Mesenchymal stem cell (in vitro differentiated cells and primary cell): ENCODE measurements at regions not wholly inside any gene's neighbourhood (a gene's known extent, or its start where the extent isn't known, plus 50 kb on each side); places are given as distances from the start of the nearest gene placed in this dataset.
A peak's percentile ranks its signal among the peaks of the same experiment; 100 is the strongest.

Experiments
- DNase-seq: peaks from one replicate; pipeline ENCODE4 v3.0.0-alpha.2; 2013
- H2AFZ ChIP-seq: one replicate; pipeline ENCODE4 v1.6.1; 2013; ENCODE audit warnings: low read depth, mild to moderate bottlenecking, control low read depth, inconsistent platforms, low read length, moderate library complexity
- H2AK5ac ChIP-seq: 2 replicates; pipeline ENCODE4 v1.6.1; 2013; ENCODE audit warnings: low read length, moderate library complexity, mild to moderate bottlenecking, inconsistent platforms; ENCODE audit not compliant: severe bottlenecking
- H2BK120ac ChIP-seq: one replicate; pipeline ENCODE4 v1.6.1; 2013; ENCODE audit warnings: low read depth, mild to moderate bottlenecking, inconsistent platforms, low read length, moderate library complexity
- H2BK12ac ChIP-seq, 2 experiments: one replicate each; pipeline ENCODE4 v1.6.1; 2013; ENCODE audit warnings: inconsistent platforms in 2 of 2, low read length in 2 of 2, mild to moderate bottlenecking in 2 of 2, moderate library complexity in 2 of 2, control low read depth in 1 of 2
- H2BK15ac ChIP-seq: one replicate; pipeline ENCODE4 v1.6.1; 2013; ENCODE audit warnings: mild to moderate bottlenecking, low read depth, inconsistent platforms; ENCODE audit not compliant: poor library complexity, severe bottlenecking
- H2BK5ac ChIP-seq: 2 replicates; pipeline ENCODE4 v1.6.1; 2013; ENCODE audit warnings: low read depth, mild to moderate bottlenecking, low read length, control low read depth, inconsistent platforms; ENCODE audit not compliant: poor library complexity, severe bottlenecking
- H3K14ac ChIP-seq, 2 experiments: one replicate each; pipeline ENCODE4 v1.6.1; 2013; ENCODE audit warnings: inconsistent platforms in 2 of 2, low read length in 2 of 2, control low read depth in 1 of 2, mild to moderate bottlenecking in 1 of 2, moderate library complexity in 1 of 2
- H3K18ac ChIP-seq, 2 experiments: one replicate each; pipeline ENCODE4 v1.6.1; 2013; ENCODE audit warnings: inconsistent platforms in 2 of 2, low read length in 2 of 2, control low read depth in 1 of 2, low read depth in 1 of 2, mild to moderate bottlenecking in 1 of 2
- H3K23ac ChIP-seq, 2 experiments: one replicate each; pipeline ENCODE4 v1.6.1; 2013; ENCODE audit warnings: inconsistent platforms in 2 of 2, low read length in 2 of 2, mild to moderate bottlenecking in 2 of 2, moderate library complexity in 2 of 2, control low read depth in 1 of 2
- H3K27ac ChIP-seq: 2 replicates; pipeline ENCODE4 v1.5.1; 2013; ENCODE audit warnings: mild to moderate bottlenecking, moderate library complexity, low read length, control low read depth, inconsistent platforms; ENCODE audit not compliant: poor library complexity, severe bottlenecking
- H3K27me3 ChIP-seq, 2 experiments: 2 replicates each; pipeline versions ENCODE4 v1.6.1 to v1.7.0; 2013; ENCODE audit warnings: low read length in 2 of 2, mild to moderate bottlenecking in 2 of 2, moderate library complexity in 2 of 2, control low read depth in 1 of 2, inconsistent platforms in 1 of 2; ENCODE audit not compliant: control insufficient read depth in 1 of 2, insufficient read depth in 1 of 2
- H3K36me3 ChIP-seq, 2 experiments: 2 replicates each; pipeline versions ENCODE4 v1.6.1 to v1.7.0; 2013; ENCODE audit warnings: low read length in 2 of 2, control low read depth in 1 of 2, inconsistent platforms in 1 of 2, low read depth in 1 of 2, mild to moderate bottlenecking in 1 of 2; ENCODE audit not compliant: insufficient read depth in 2 of 2, control insufficient read depth in 1 of 2
- H3K4ac ChIP-seq, 2 experiments: one replicate each; pipeline ENCODE4 v1.6.1; 2013; ENCODE audit warnings: inconsistent platforms in 2 of 2, low read length in 2 of 2, mild to moderate bottlenecking in 2 of 2, moderate library complexity in 2 of 2, control low read depth in 1 of 2, low read depth in 1 of 2
- H3K4me1 ChIP-seq: 2 replicates; pipeline ENCODE4 v1.6.1; 2013; ENCODE audit warnings: low read depth, low read length, control low read depth; ENCODE audit not compliant: control insufficient read depth, insufficient read depth
- H3K4me2 ChIP-seq: 2 replicates; pipeline ENCODE4 v1.6.1; 2013; ENCODE audit warnings: low read length, mild to moderate bottlenecking, inconsistent platforms; ENCODE audit not compliant: poor library complexity, severe bottlenecking
- H3K4me3 ChIP-seq, 2 experiments: 2 replicates each; pipeline versions ENCODE4 v1.5.1 to v1.7.0; 2013; ENCODE audit warnings: low read length in 2 of 2, mild to moderate bottlenecking in 2 of 2, control low read depth in 1 of 2, low read depth in 1 of 2; ENCODE audit not compliant: insufficient read depth in 1 of 2
- H3K79me1 ChIP-seq: replicated peaks from 2 replicates; pipeline ENCODE4 v1.6.1; 2013; ENCODE audit warnings: mild to moderate bottlenecking, control low read depth, low read length, inconsistent platforms; ENCODE audit not compliant: poor library complexity, severe bottlenecking
- H3K9ac ChIP-seq: 2 replicates; pipeline ENCODE4 v1.7.0; 2013; ENCODE audit warnings: mild to moderate bottlenecking, low read length, moderate library complexity
- H3K9me3 ChIP-seq: 2 replicates; pipeline ENCODE4 v1.7.0; 2013; ENCODE audit warnings: mild to moderate bottlenecking, low read length; ENCODE audit not compliant: control insufficient read depth
- H4K8ac ChIP-seq: one replicate; pipeline ENCODE4 v1.6.1; 2013; ENCODE audit warnings: inconsistent platforms, mild to moderate bottlenecking, low read length, moderate library complexity
- H4K91ac ChIP-seq: one replicate; pipeline ENCODE4 v1.6.1; 2013; ENCODE audit warnings: mild to moderate bottlenecking, low read length, inconsistent platforms
- WGBS: methylation state at CpG from one replicate; pipeline ENCODE4 v1.1.7; 2013; ENCODE audit warnings: mixed read lengths; 5-methylcytosine and 5-hydroxymethylcytosine counted together

- peak overlapping the region; percentile 39 for H2AFZ ChIP-seq
- DNase-seq: no peak
- no peak overlapping the region for H4K8ac ChIP-seq
- no peak overlapping the region for H2BK5ac ChIP-seq
- no peak overlapping the region for H2AK5ac ChIP-seq
- no peak overlapping the region for H3K23ac ChIP-seq
- H3K36me3 ChIP-seq: no peaks in the 10 kb centered on the region
- H3K79me1 ChIP-seq: no peaks in the 10 kb centered on the region
- no peak overlapping the region for H2BK15ac ChIP-seq
- no peaks in the 10 kb centered on the region for H3K27me3 ChIP-seq
- H3K27ac ChIP-seq: no peak overlapping the region
- no peak overlapping the region for H4K91ac ChIP-seq
- no peak overlapping the region for H2BK12ac ChIP-seq
- WGBS: 95% methylated on average over 6 of the region's 6 CpGs
- H3K9me3 ChIP-seq: no peaks in the 10 kb centered on the region
- H3K4me2 ChIP-seq: no peak overlapping the region
- no peak overlapping the region for H2BK120ac ChIP-seq
- H3K18ac ChIP-seq: no peak overlapping the region
- H3K4me3 ChIP-seq: no peak overlapping the region
- no peak overlapping the region for H3K4ac ChIP-seq
- no peaks in the 10 kb centered on the region for H3K4me1 ChIP-seq
- H3K14ac ChIP-seq: no peak overlapping the region
- no peak overlapping the region for H3K9ac ChIP-seq
These were observed 621.2 kb downstream of the METTL15 start for GRCh38 chr11:28729339-28729738.

GRCh38 chr11:28728666-28729065 is 620.5 kb downstream of the METTL15 start:
- H3K9me3 ChIP-seq: no peaks in the 10 kb centered on the region
- H3K14ac ChIP-seq: no peak overlapping the region
- no peak overlapping the region for H4K91ac ChIP-seq
- H3K4ac ChIP-seq: no peak overlapping the region
- no peak overlapping the region for H2BK12ac ChIP-seq
- no peaks in the 10 kb centered on the region for H3K4me1 ChIP-seq
- no peak overlapping the region for H3K4me3 ChIP-seq
- H3K27ac ChIP-seq: no peak overlapping the region
- no peaks in the 10 kb centered on the region for H3K27me3 ChIP-seq
- no CpG with 5 or more reads among the region's 1 CpG for WGBS
- no peaks in the 10 kb centered on the region for H3K36me3 ChIP-seq
- no peak overlapping the region for H3K23ac ChIP-seq
- H3K18ac ChIP-seq: no peak overlapping the region
- no peak overlapping the region for H2BK5ac ChIP-seq
- DNase-seq: no peak
- no peak overlapping the region for H2BK120ac ChIP-seq
- H2AFZ ChIP-seq: no peak overlapping the region
- H3K4me2 ChIP-seq: no peak overlapping the region
- no peaks in the 10 kb centered on the region for H3K79me1 ChIP-seq
- H4K8ac ChIP-seq: no peak overlapping the region
- H2BK15ac ChIP-seq: no peak overlapping the region
- H3K9ac ChIP-seq: no peak overlapping the region
- no peak overlapping the region for H2AK5ac ChIP-seq

GRCh38 chr11:28727254-28727653 is 619.1 kb downstream of the METTL15 start:
- H2BK15ac ChIP-seq: no peak overlapping the region
- H3K4ac ChIP-seq: no peak overlapping the region

GRCh38 chr11:28726432-28726831 is 618.2 kb downstream of the METTL15 start:
- H3K27me3 ChIP-seq: no peaks in the 10 kb centered on the region
- no CpG with 5 or more reads among the region's 1 CpG for WGBS

More at GRCh38 chr11:28727254-28727653, 619.1 kb downstream of the METTL15 start:
- Histone ChIP-seq H2AFZ (no peak overlapping the region), H4K8ac (no peak overlapping the region), H3K4me1 (no peaks in the 10 kb centered on the region), H3K9me3 (no peaks in the 10 kb centered on the region), H2AK5ac (no peak overlapping the region), H4K91ac (no peak overlapping the region), H3K27ac (no peak overlapping the region), H3K23ac (no peak overlapping the region), H3K18ac (no peak overlapping the region), H3K79me1 (no peaks in the 10 kb centered on the region), H3K4me2 (no peak overlapping the region), H2BK12ac (no peak overlapping the region), H3K9ac (no peak overlapping the region), H3K14ac (no peak overlapping the region), H3K36me3 (no peaks in the 10 kb centered on the region), H2BK120ac (no peak overlapping the region), H3K27me3 (no peaks in the 10 kb centered on the region), H2BK5ac (no peak overlapping the region), H3K4me3 (no peak overlapping the region)
- 94% methylated on average over 2 of the region's 3 CpGs for WGBS
- no peak for DNase-seq

More at GRCh38 chr11:28726432-28726831, 618.2 kb downstream of the METTL15 start:
- H3K4me3 ChIP-seq: no peak overlapping the region
- no peaks in the 10 kb centered on the region for H3K9me3 ChIP-seq
- H2BK120ac ChIP-seq: no peak overlapping the region
- no peak overlapping the region for H3K4me2 ChIP-seq
- no peak overlapping the region for H3K18ac ChIP-seq
- H3K23ac ChIP-seq: no peak overlapping the region
- no peak overlapping the region for H3K4ac ChIP-seq
- no peak overlapping the region for H2BK12ac ChIP-seq
- no peak overlapping the region for H2AFZ ChIP-seq
- no peaks in the 10 kb centered on the region for H3K4me1 ChIP-seq
- no peak overlapping the region for H3K14ac ChIP-seq
- no peak overlapping the region for H3K9ac ChIP-seq
- H2BK5ac ChIP-seq: no peak overlapping the region
- H3K27ac ChIP-seq: no peak overlapping the region
- H3K79me1 ChIP-seq: no peaks in the 10 kb centered on the region
- no peak overlapping the region for H4K91ac ChIP-seq
- H2AK5ac ChIP-seq: no peak overlapping the region
- H4K8ac ChIP-seq: no peak overlapping the region
- no peak overlapping the region for H2BK15ac ChIP-seq
- H3K36me3 ChIP-seq: no peaks in the 10 kb centered on the region
- no peak for DNase-seq
